ENCODE measurements at regions not wholly inside any gene's neighbourhood (a gene's known extent, or its start where the extent isn't known, plus 50 kb on each side); places are given as distances from the start of the nearest gene placed in this dataset.
"Not testable (repeated sequence)": the region's sequence is repeated elsewhere in the genome, so short reads cannot be mapped to it uniquely, and the experiment has no call there.

DNA sequence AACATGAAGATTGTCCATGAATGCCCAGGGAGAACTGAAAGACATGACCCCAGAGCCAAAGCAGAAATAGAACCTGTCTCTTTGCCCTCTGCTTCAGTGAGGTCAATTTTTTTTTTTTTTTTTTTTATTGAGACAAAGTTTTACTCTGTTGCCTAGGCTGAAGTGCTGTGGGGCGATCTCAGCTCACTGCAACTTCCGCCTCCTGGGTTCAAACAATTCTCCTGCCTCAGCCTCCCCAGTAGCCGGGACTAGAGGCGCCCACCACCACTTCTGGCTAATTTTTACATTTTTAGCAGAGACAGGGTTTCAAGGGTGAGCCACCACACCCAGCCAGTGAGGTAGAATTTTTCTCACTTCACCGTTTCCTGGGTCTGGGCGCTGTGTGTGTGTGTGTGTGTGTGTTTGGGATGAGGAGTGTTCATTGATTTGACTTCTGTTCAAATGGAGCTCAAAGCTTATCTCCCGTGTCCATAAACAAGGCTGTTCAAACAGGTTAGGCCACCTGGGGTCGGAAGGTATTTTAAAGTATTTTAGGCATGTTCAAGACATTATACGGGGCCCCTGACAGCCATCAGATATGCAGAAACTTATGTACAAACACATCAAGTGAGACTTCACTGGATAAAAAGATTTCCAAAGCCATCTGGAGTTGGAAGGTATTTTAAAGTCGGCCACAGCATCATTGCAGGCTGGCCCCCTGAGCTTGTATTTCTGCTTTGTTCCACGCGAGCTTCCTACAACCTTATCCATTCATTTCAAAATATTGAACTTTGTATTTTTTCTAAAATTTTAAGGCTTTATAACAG, 93.8 kb downstream of the MAP3K8 start:
- Histone ChIP-seq H2AFZ (ENCODE audit: low read depth) (no peak overlapping the region), H3K9me2 (no peaks in the 10 kb centered on the region), H3K9ac (no peak overlapping the region), H3F3A (replicated peaks; ENCODE audit: insufficient read depth) (no peaks in the 10 kb centered on the region), H4K20me1 (ENCODE audit: insufficient read depth) (no peaks in the 10 kb centered on the region), H3K79me2 (ENCODE audit: insufficient read depth) (no peaks in the 10 kb centered on the region), H3K4me2 (no peak overlapping the region), H3K27ac (ENCODE audit: low read depth in 2 of 2, low read length in 1 of 2) (no peak overlapping the region), H3K27me3 (ENCODE audit: insufficient read depth) (no peaks in the 10 kb centered on the region), H3K4me3 (ENCODE audit: low read depth in 2 of 2, low read length in 1 of 2) (no peak overlapping the region), H3K9me3 (no peaks in the 10 kb centered on the region), H3K4me1 (ENCODE audit: control insufficient read depth in 1 of 2, insufficient read depth in 2 of 2, low read depth in 1 of 2, low read length in 1 of 2) (no peaks in the 10 kb centered on the region), H3K36me3 (replicated peaks in 1 of 2; ENCODE audit: control insufficient read depth in 1 of 2, insufficient read depth in 2 of 2, low read length in 1 of 2) (no peaks in the 10 kb centered on the region)
- POLR2A ChIA-PET, result no interaction called here
- no peak for TF ChIP-seq FOXM1 (IDR thresholded peaks at IDR 0.05; ENCODE audit: low read depth)
- 82% methylated on average over 12 of the region's 12 CpGs for WGBS (ENCODE audit: low lambda C conversion rate)
- no peak for DNase-seq
- CTCF ChIA-PET, result interaction anchor here (1.3 to 1.8 kb wide), 2 partner anchors 54 to 63 kb away, joined by 5 to 6 read pairs; no protein-coding TSS in a partner anchor

DNA sequence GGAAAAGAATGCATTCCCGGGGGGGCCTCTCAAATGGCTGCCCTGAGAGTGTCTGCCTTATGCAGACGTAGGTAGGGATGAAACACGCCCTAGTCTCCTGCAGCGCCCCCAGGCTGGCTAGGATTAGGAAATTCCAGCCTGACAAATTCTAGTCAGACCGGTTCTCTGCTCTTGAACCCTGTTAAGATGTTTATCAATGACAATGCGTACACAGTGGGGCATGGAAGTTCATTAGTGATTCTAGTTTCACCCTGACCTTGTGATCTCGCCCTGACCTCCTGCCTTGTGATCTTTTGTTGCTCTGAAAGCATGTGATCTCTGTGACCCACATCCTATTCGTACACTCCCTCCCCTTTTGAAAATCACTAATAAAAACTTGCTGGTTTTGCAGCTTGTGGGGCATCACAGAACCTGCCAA, 88.7 kb downstream of the MAP3K8 start:
- POLR2A ChIA-PET; H3K4me3 ChIP-seq (ENCODE audit: low read depth in 2 of 2, low read length in 1 of 2); CTCF ChIA-PET: not testable (repeated sequence)

DNA sequence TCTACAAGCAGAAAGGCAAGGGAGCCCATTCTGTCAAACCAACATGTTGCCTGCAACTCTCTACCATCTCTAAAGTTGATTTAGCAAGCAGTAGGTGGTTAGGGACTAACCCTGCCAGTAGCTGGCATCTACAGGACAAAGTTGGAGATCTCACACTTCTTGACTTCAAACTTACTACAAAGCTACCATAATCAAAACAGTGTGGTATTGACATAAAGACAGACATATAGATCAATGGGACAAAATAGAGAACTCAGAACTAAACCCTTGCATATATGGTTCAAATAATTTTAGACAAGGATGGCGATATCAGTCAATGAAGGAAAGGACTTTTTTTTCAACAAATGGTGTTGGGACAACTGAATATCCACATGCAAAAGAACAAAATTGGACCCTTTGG, 84.9 kb downstream of the MAP3K8 start:
- CTCF ChIA-PET, result interaction anchor here (1.7 kb wide), 1 partner anchor 15 kb away, joined by 5 read pairs; no protein-coding TSS in a partner anchor
- no peaks in the 10 kb centered on the region for H4K20me1 ChIP-seq (ENCODE audit: insufficient read depth)
- no peak overlapping the region for H3K4me3 ChIP-seq (ENCODE audit: low read depth in 2 of 2, low read length in 1 of 2)
- POLR2A ChIA-PET, result no interaction called here
- H3K27me3 ChIP-seq (ENCODE audit: insufficient read depth), result no peaks in the 10 kb centered on the region
- no peaks in the 10 kb centered on the region for H3K36me3 ChIP-seq (replicated peaks in 1 of 2; ENCODE audit: control insufficient read depth in 1 of 2, insufficient read depth in 2 of 2, low read length in 1 of 2)
- TF ChIP-seq RCOR1 (IDR thresholded peaks at IDR 0.05; ENCODE audit: low read length), result no peak
- TF ChIP-seq FOXJ3 (CRISPR knock-in tag; IDR thresholded peaks at IDR 0.05), result no peak
- TF ChIP-seq TAF1 (IDR thresholded peaks at IDR 0.05; ENCODE audit: borderline replicate concordance, low read depth, low read length), result no peak
- no peak for TF ChIP-seq RFX5 (IDR thresholded peaks at IDR 0.05; ENCODE audit: low read length)
- TF ChIP-seq FOXM1 (IDR thresholded peaks at IDR 0.05; ENCODE audit: low read depth), result no peak
- no peak for TF ChIP-seq RAD21 (IDR thresholded peaks at IDR 0.05; ENCODE audit: low read length)
- TF ChIP-seq, protein P1, sequence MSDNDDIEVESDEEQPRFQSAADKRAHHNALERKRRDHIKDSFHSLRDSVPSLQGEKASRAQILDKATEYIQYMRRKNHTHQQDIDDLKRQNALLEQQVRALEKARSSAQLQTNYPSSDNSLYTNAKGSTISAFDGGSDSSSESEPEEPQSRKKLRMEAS (IDR thresholded peaks at IDR 0.05; ENCODE audit: low read depth), result no peak
- no peak for TF ChIP-seq GABPA (IDR thresholded peaks at IDR 0.05; ENCODE audit: low read depth)
- TF ChIP-seq GATA2 (CRISPR knock-in tag; IDR thresholded peaks at IDR 0.05), result no peak
- TF ChIP-seq TCF12 (IDR thresholded peaks at IDR 0.05), result no peak
- no peak for TF ChIP-seq TEAD4 (IDR thresholded peaks at IDR 0.05; ENCODE audit: borderline replicate concordance, insufficient read depth)
- TF ChIP-seq, protein P2, sequence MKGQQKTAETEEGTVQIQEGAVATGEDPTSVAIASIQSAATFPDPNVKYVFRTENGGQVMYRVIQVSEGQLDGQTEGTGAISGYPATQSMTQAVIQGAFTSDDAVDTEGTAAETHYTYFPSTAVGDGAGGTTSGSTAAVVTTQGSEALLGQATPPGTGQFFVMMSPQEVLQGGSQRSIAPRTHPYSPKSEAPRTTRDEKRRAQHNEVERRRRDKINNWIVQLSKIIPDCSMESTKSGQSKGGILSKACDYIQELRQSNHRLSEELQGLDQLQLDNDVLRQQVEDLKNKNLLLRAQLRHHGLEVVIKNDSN (IDR thresholded peaks at IDR 0.05; ENCODE audit: borderline replicate concordance, low read depth), result no peak
- TF ChIP-seq NRF1 (IDR thresholded peaks at IDR 0.05; ENCODE audit: low read depth, low read length), result no peak
- H2AFZ ChIP-seq (ENCODE audit: low read depth), result no peak overlapping the region
- no peaks in the 10 kb centered on the region for H3F3A ChIP-seq (replicated peaks; ENCODE audit: insufficient read depth)
- H3K4me2 ChIP-seq, result no peak overlapping the region
- no peak overlapping the region for H3K9ac ChIP-seq
- H3K27ac ChIP-seq (ENCODE audit: low read depth in 2 of 2, low read length in 1 of 2), result no peak overlapping the region
- no peaks in the 10 kb centered on the region for H3K9me2 ChIP-seq
- no peaks in the 10 kb centered on the region for H3K4me1 ChIP-seq (ENCODE audit: control insufficient read depth in 1 of 2, insufficient read depth in 2 of 2, low read depth in 1 of 2, low read length in 1 of 2)
- WGBS (ENCODE audit: low lambda C conversion rate), result 19% methylated on average over 1 of the region's 1 CpG
- H3K79me2 ChIP-seq (ENCODE audit: insufficient read depth), result no peaks in the 10 kb centered on the region
- H3K9me3 ChIP-seq, result no peaks in the 10 kb centered on the region
- no peak for DNase-seq

More for the DNA sequence above, 88.7 kb downstream of the MAP3K8 start:
- not testable (repeated sequence) for H3K4me1 ChIP-seq (ENCODE audit: control insufficient read depth in 1 of 2, insufficient read depth in 2 of 2, low read depth in 1 of 2, low read length in 1 of 2); H3K36me3 ChIP-seq (replicated peaks in 1 of 2; ENCODE audit: control insufficient read depth in 1 of 2, insufficient read depth in 2 of 2, low read length in 1 of 2); H3K9ac ChIP-seq; H4K20me1 ChIP-seq (ENCODE audit: insufficient read depth); H2AFZ ChIP-seq (ENCODE audit: low read depth); H3K9me2 ChIP-seq; H3K9me3 ChIP-seq; H3K79me2 ChIP-seq (ENCODE audit: insufficient read depth); H3K4me2 ChIP-seq; H3K27ac ChIP-seq (ENCODE audit: low read depth in 2 of 2, low read length in 1 of 2); H3F3A ChIP-seq (replicated peaks; ENCODE audit: insufficient read depth); H3K27me3 ChIP-seq (ENCODE audit: insufficient read depth); DNase-seq
- WGBS (ENCODE audit: low lambda C conversion rate), result 48% methylated on average over 6 of the region's 8 CpGs

All from SK-N-SH (cell line).